ENCODE measurements at regions not wholly inside any gene's neighbourhood (a gene's known extent, or its start where the extent isn't known, plus 50 kb on each side); places are given as distances from the start of the nearest gene placed in this dataset.
A peak's percentile ranks its signal among the peaks of the same experiment; 100 is the strongest.

DNA sequence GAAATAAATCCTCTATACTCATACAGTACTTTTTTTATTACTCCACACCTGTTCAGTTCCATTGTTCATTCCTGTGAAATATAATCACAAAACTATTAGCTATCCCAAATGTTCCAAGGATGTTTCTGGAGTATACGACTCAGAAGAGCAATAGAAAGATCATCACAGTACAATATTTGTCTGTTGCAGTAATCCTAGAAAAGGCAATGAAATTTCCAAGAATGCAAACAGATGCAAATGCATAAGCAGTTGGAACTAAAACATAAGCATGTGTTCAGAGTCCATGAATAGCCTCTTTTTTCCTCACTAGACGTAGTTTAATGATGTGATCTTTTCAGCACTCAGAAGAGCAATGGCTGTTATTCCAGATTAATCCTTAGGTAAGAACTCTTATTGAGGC, 55.2 kb downstream of the RTL3 start:
- DNase-seq (ENCODE audit: extremely low read depth, insufficient read length), result no peak
- Histone ChIP-seq H3K27me3 (replicated peaks; ENCODE audit: control insufficient read depth, insufficient read depth, low read length) (no peaks in the 10 kb centered on the region), H3K4me3 (replicated peaks; ENCODE audit: low read depth, low read length) (no peak overlapping the region), H3K36me3 (ENCODE audit: control insufficient read depth, insufficient read depth, low read length) (no peaks in the 10 kb centered on the region)
- TF ChIP-seq, protein P1, sequence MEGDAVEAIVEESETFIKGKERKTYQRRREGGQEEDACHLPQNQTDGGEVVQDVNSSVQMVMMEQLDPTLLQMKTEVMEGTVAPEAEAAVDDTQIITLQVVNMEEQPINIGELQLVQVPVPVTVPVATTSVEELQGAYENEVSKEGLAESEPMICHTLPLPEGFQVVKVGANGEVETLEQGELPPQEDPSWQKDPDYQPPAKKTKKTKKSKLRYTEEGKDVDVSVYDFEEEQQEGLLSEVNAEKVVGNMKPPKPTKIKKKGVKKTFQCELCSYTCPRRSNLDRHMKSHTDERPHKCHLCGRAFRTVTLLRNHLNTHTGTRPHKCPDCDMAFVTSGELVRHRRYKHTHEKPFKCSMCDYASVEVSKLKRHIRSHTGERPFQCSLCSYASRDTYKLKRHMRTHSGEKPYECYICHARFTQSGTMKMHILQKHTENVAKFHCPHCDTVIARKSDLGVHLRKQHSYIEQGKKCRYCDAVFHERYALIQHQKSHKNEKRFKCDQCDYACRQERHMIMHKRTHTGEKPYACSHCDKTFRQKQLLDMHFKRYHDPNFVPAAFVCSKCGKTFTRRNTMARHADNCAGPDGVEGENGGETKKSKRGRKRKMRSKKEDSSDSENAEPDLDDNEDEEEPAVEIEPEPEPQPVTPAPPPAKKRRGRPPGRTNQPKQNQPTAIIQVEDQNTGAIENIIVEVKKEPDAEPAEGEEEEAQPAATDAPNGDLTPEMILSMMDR (IDR thresholded peaks at IDR 0.05; ENCODE audit: insufficient read depth, low read length, poor library complexity, severe bottlenecking), result no peak

DNA sequence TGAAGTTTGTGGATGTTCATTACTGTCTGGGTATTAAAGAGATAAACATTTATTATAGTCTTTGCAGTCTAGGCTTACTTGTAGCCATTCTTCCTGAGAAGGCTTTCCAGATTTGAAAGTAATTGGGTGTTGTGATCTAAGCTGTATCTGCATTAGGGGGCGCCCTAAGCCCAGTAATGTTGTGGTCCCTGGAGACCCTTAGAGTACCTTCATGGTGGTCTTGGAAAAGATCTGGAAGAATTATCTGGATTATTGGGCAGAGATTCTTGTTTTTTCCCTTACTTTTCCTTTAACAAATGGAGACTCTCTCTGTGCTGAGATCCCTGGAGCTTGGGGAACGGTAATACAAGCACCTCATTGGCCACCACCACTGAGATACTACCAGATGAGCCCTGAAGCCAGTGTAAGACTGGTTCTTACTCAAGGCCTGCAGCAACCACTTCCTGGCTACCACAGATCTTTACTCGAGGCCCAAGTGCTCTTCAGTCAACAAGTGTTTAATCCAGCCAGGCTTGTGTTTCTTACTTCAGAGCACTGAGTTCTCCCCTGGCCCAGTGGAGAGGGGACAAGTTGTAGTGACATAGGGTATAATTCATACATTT, 63.1 kb downstream of the RTL3 start:
- Histone ChIP-seq H3K27me3 (replicated peaks; ENCODE audit: control insufficient read depth, insufficient read depth, low read length) (no peaks in the 10 kb centered on the region), H3K4me3 (replicated peaks; ENCODE audit: low read depth, low read length) (no peak overlapping the region), H3K36me3 (ENCODE audit: control insufficient read depth, insufficient read depth, low read length) (no peaks in the 10 kb centered on the region)
- TF ChIP-seq, protein P1 (IDR thresholded peaks at IDR 0.05; ENCODE audit: insufficient read depth, low read length, poor library complexity, severe bottlenecking), result peak; percentile 29
- no peak for DNase-seq (ENCODE audit: extremely low read depth, insufficient read length)

DNA sequence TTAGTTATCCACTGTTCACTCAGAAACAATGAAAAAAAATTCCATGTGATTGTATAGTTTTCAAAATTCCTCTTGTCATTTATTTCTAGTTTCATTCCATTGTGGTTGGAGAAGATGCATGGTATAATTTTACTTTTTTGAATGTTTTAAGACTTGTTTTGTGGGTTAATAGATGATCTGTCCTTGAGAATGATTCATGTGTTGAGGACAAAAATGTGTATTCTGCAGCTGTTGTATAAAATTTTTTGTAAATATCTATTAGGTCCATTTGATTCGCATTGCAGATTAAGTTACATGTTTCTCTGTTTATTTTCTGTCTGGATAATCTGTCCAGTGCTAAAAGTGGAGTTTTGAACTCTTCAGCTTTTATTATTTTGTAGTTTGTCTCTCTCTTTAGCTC, 65.4 kb downstream of the RTL3 start:
- no peaks in the 10 kb centered on the region for H3K36me3 ChIP-seq (ENCODE audit: control insufficient read depth, insufficient read depth, low read length)
- TF ChIP-seq, protein P1 (IDR thresholded peaks at IDR 0.05; ENCODE audit: insufficient read depth, low read length, poor library complexity, severe bottlenecking), result no peak
- H3K4me3 ChIP-seq (replicated peaks; ENCODE audit: low read depth, low read length), result no peak overlapping the region
- no peaks in the 10 kb centered on the region for H3K27me3 ChIP-seq (replicated peaks; ENCODE audit: control insufficient read depth, insufficient read depth, low read length)
- DNase-seq (ENCODE audit: extremely low read depth, insufficient read length), result no peak

DNA sequence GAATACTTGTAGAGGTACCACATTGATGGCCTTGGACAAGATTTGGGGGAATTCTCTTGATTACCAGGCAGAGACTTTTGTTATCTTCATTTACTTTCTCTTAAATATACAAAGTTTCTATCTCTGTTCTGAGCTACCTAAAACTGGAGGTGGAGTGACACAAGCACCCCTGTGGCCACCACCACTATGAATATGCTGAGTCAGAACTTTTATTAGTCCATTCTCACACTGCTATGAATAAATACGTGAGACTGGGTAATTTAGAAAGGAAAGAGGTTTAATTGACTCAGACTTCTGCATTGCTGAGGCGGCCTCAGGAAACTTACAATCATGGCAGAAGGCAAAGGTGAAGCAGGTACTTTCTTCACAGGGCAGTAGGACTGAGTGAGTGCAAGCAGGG, 67.1 kb downstream of the RTL3 start:
- TF ChIP-seq, protein P1 (IDR thresholded peaks at IDR 0.05; ENCODE audit: insufficient read depth, low read length, poor library complexity, severe bottlenecking), result no peak
- no peaks in the 10 kb centered on the region for H3K36me3 ChIP-seq (ENCODE audit: control insufficient read depth, insufficient read depth, low read length)
- no peak overlapping the region for H3K4me3 ChIP-seq (replicated peaks; ENCODE audit: low read depth, low read length)
- DNase-seq (ENCODE audit: extremely low read depth, insufficient read length), result no peak
- no peaks in the 10 kb centered on the region for H3K27me3 ChIP-seq (replicated peaks; ENCODE audit: control insufficient read depth, insufficient read depth, low read length)

DNA sequence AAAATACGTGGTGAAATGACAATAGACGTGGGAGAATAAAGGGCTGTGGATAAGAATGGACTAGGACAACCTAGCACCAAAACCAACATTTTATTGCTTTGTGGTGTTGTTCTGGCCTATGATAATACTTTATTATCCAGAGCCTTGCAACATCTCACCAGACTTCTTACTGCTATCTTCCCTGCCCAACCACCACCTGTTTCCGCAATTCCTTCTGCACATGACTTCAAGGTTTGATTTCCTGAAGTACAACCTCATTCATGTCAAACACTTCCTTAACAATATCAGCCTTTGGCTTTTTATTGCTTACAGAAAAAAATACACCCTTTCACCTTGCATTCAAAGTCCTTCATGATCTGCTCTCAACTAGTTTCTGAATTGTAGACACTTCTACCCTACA, 84.8 kb downstream of the RTL3 start:
- no peak overlapping the region for H3K4me3 ChIP-seq (replicated peaks; ENCODE audit: low read depth, low read length)
- H3K36me3 ChIP-seq (ENCODE audit: control insufficient read depth, insufficient read depth, low read length), result no peaks in the 10 kb centered on the region
- no peaks in the 10 kb centered on the region for H3K27me3 ChIP-seq (replicated peaks; ENCODE audit: control insufficient read depth, insufficient read depth, low read length)
- TF ChIP-seq, protein P1 (IDR thresholded peaks at IDR 0.05; ENCODE audit: insufficient read depth, low read length, poor library complexity, severe bottlenecking), result no peak
- no peak for DNase-seq (ENCODE audit: extremely low read depth, insufficient read length)

DNA sequence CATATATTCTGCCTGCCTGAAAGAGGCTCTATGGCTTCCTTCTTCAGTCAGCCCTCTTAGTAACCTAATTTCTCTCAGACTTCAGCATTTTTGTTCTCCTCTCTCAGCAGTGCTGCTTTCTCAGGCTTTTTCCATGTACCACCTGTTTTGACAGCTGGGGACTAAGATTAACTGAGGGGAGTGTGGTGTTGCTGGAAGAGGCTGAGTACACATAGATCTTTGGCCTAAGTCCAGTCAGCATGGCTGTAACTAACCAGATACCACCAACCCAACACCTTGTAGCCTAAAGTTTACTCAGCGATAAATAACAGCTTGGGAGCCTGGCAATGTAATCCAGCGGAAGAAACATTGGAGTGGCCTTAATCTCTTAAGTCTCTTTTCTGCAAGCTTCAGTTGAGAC, 85.5 kb downstream of the RTL3 start:
- H3K4me3 ChIP-seq (replicated peaks; ENCODE audit: low read depth, low read length), result no peak overlapping the region
- no peaks in the 10 kb centered on the region for H3K27me3 ChIP-seq (replicated peaks; ENCODE audit: control insufficient read depth, insufficient read depth, low read length)
- H3K36me3 ChIP-seq (ENCODE audit: control insufficient read depth, insufficient read depth, low read length), result no peaks in the 10 kb centered on the region
- TF ChIP-seq, protein P1 (IDR thresholded peaks at IDR 0.05; ENCODE audit: insufficient read depth, low read length, poor library complexity, severe bottlenecking), result no peak
- no peak for DNase-seq (ENCODE audit: extremely low read depth, insufficient read length)
